Smooth muscle cell (in vitro differentiated cells): ENCODE measurements at regions not wholly inside any gene's neighbourhood (a gene's known extent, or its start where the extent isn't known, plus 50 kb on each side); places are given as distances from the start of the nearest gene placed in this dataset.

Experiments used
- DNase-seq: peaks from one replicate; lab custom pipeline; 2025; ENCODE audit not compliant: unreplicated experiment; lab: John Stamatoyannopoulos, UW
- H2AFZ ChIP-seq: fragments of 200-600 bp; sonication (generic); 2 replicates; pipeline ENCODE4 v1.6.0; 2016; ENCODE audit warnings: antibody characterized with exemption, low read depth, mild to moderate bottlenecking
- H3F3A ChIP-seq: fragments of 200-600 bp; sonication (generic); 2 replicates; pipeline ENCODE4 v1.6.0; 2017; ENCODE audit warnings: antibody characterized with exemption, low read depth
- H3K27ac ChIP-seq: fragments of 200-600 bp; sonication (generic); 2 replicates; pipeline ENCODE4 v1.5.1; 2016; ENCODE audit warnings: low read depth, mild to moderate bottlenecking
- H3K27me3 ChIP-seq: fragments of 200-600 bp; sonication (generic); 2 replicates; pipeline ENCODE4 v1.6.1; 2016; ENCODE audit warnings: low read depth, mild to moderate bottlenecking
- H3K36me3 ChIP-seq: fragments of 200-600 bp; sonication (generic); 2 replicates; pipeline ENCODE4 v1.5.1; 2016; ENCODE audit warnings: low read depth
- H3K4me1 ChIP-seq: fragments of 200-600 bp; sonication (generic); 2 replicates; pipeline ENCODE4 v1.5.1; 2016; ENCODE audit warnings: low read depth
- H3K4me2 ChIP-seq: fragments of 200-600 bp; sonication (generic); 2 replicates; pipeline ENCODE4 v1.6.0; 2016; ENCODE audit warnings: mild to moderate bottlenecking
- H3K4me3 ChIP-seq: fragments of 200-600 bp; sonication (generic); 2 replicates; pipeline ENCODE4 v1.5.1; 2016; ENCODE audit warnings: mild to moderate bottlenecking
- H3K79me2 ChIP-seq: fragments of 200-600 bp; sonication (generic); 2 replicates; pipeline ENCODE4 v1.6.0; 2016; ENCODE audit warnings: low read depth, mild to moderate bottlenecking
- H3K9ac ChIP-seq: fragments of 200-600 bp; sonication (generic); 2 replicates; pipeline ENCODE4 v1.6.0; 2016; ENCODE audit warnings: low read depth
- H3K9me3 ChIP-seq: fragments of 200-600 bp; sonication (generic); replicated peaks from 2 replicates; pipeline ENCODE4 v1.5.1; 2016; ENCODE audit warnings: low read depth
- H4K20me1 ChIP-seq: fragments of 200-600 bp; sonication (generic); 2 replicates; pipeline ENCODE4 v1.6.0; 2016; ENCODE audit warnings: low read depth
- WGBS: methylation state at CpG from one replicate; pipeline ENCODE4 v1.1.7; 2016; ENCODE audit warnings: low lambda C conversion rate; 5-methylcytosine and 5-hydroxymethylcytosine counted together
- TF ChIP-seq, protein P1 (sequence below): fragments of 200-600 bp; sonication (generic); IDR thresholded peaks from 2 replicates; pipeline ENCODE4 v1.5.1; 2017; ENCODE audit warnings: borderline replicate concordance, mild to moderate bottlenecking, antibody characterized with exemption; ENCODE audit not compliant: insufficient read depth, poor library complexity, severe bottlenecking

GRCh38 chr9:79286992-79287707 lies 284.6 kb upstream of the TLE4 start:
- no peaks in the 10 kb centered on the region for H3K27me3 ChIP-seq
- H3K4me1 ChIP-seq: peaks cover 16% of the 10 kb centered on the region
- no peaks in the 10 kb centered on the region for H3F3A ChIP-seq
- no peaks in the 10 kb centered on the region for H3K36me3 ChIP-seq
- no peak overlapping the region for H3K9ac ChIP-seq
- no peak overlapping the region for H3K4me3 ChIP-seq
- H4K20me1 ChIP-seq: no peaks in the 10 kb centered on the region
- DNase-seq: no peak
- no peak overlapping the region for H2AFZ ChIP-seq
- H3K79me2 ChIP-seq: no peaks in the 10 kb centered on the region
- H3K9me3 ChIP-seq: no peaks in the 10 kb centered on the region
- H3K27ac ChIP-seq: no peak overlapping the region
- no peak overlapping the region for H3K4me2 ChIP-seq
- WGBS: 70% methylated on average over 7 of the region's 7 CpGs
- TF ChIP-seq, protein P1, sequence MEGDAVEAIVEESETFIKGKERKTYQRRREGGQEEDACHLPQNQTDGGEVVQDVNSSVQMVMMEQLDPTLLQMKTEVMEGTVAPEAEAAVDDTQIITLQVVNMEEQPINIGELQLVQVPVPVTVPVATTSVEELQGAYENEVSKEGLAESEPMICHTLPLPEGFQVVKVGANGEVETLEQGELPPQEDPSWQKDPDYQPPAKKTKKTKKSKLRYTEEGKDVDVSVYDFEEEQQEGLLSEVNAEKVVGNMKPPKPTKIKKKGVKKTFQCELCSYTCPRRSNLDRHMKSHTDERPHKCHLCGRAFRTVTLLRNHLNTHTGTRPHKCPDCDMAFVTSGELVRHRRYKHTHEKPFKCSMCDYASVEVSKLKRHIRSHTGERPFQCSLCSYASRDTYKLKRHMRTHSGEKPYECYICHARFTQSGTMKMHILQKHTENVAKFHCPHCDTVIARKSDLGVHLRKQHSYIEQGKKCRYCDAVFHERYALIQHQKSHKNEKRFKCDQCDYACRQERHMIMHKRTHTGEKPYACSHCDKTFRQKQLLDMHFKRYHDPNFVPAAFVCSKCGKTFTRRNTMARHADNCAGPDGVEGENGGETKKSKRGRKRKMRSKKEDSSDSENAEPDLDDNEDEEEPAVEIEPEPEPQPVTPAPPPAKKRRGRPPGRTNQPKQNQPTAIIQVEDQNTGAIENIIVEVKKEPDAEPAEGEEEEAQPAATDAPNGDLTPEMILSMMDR: no peak

DNA sequence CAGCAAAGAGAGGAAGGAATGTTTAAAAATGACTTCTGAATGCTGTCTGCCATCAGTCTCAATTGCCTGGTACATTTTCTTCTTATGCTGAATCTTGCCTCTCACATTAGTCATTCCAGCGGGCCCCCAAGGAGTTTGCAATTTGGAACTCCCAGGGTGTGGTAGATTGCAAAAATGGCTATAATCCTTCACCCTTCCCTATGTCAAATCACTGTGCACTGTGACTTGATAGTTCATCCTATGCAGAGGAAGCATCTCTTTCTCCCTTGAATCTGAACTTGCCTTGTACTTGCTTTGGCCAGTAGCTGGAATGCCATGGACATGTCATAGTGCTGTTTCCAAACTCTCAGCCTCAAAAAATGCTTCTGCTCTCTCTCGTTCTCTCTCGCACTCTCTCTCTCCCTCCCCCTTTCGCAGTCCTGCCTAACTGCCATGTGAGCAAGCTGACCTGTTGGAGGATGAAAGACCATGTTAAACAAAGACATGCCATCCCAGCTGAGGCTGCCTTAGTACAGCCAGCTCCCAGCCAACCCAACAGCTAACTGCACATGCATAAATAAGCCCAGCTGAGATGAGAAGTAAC lies 284.0 kb upstream of the TLE4 start:
- Histone ChIP-seq H3K79me2 (no peaks in the 10 kb centered on the region), H3K4me1 (peaks cover 16% of the 10 kb centered on the region), H3K27me3 (no peaks in the 10 kb centered on the region), H2AFZ (no peak overlapping the region), H3K9me3 (no peaks in the 10 kb centered on the region), H3K27ac (no peak overlapping the region), H3K4me2 (no peak overlapping the region), H3F3A (no peaks in the 10 kb centered on the region), H3K4me3 (no peak overlapping the region), H3K36me3 (no peaks in the 10 kb centered on the region), H3K9ac (no peak overlapping the region), H4K20me1 (no peaks in the 10 kb centered on the region)
- TF ChIP-seq, protein P1: no peak
- no peak for DNase-seq
- 69% methylated on average over 4 of the region's 4 CpGs for WGBS

- Histone ChIP-seq H3K27me3 (no peaks in the 10 kb centered on the region), H3K4me1 (peaks cover 16% of the 10 kb centered on the region), H3K4me2 (no peak overlapping the region), H3K79me2 (no peaks in the 10 kb centered on the region), H3K36me3 (no peaks in the 10 kb centered on the region), H2AFZ (no peak overlapping the region), H3K9me3 (no peaks in the 10 kb centered on the region), H3K4me3 (no peak overlapping the region), H3K9ac (no peak overlapping the region), H3F3A (no peaks in the 10 kb centered on the region), H3K27ac (no peak overlapping the region), H4K20me1 (no peaks in the 10 kb centered on the region)
- TF ChIP-seq, protein P1: no peak
- WGBS: 87% methylated on average over 3 of the region's 3 CpGs
- no peak for DNase-seq
Observed at GRCh38 chr9:79289856-79290255, 281.9 kb upstream of the TLE4 start.

GRCh38 chr9:79292731-79293280 lies 279.0 kb upstream of the TLE4 start:
- Histone ChIP-seq H3K4me3 (no peak overlapping the region), H3F3A (no peaks in the 10 kb centered on the region), H3K9ac (no peak overlapping the region), H3K79me2 (no peaks in the 10 kb centered on the region), H4K20me1 (no peaks in the 10 kb centered on the region), H3K36me3 (no peaks in the 10 kb centered on the region), H3K9me3 (no peaks in the 10 kb centered on the region), H3K27ac (no peak overlapping the region), H3K4me1 (peaks cover 5% of the 10 kb centered on the region), H3K4me2 (no peak overlapping the region), H2AFZ (no peak overlapping the region), H3K27me3 (no peaks in the 10 kb centered on the region)
- TF ChIP-seq, protein P1: no peak
- no peak for DNase-seq
- WGBS: 70% methylated on average over 1 of the region's 1 CpG
